SK-N-SH (cell line): ENCODE measurements at regions not wholly inside any gene's neighbourhood (a gene's known extent, or its start where the extent isn't known, plus 50 kb on each side); places are given as distances from the start of the nearest gene placed in this dataset.

Source experiments
- CTCF ChIA-PET: fragments of 300-600, 350-600 bp; formaldehyde crosslinking; extraction: SDS; loops from one replicate; lab custom pipeline; 2021; lab: Yijun Ruan, JAX
- POLR2A ChIA-PET: fragments of 350-600 bp; sonication (Branson Sonifier 250); formaldehyde crosslinking; extraction: SDS; loops from one replicate; lab custom pipeline; 2020; ENCODE audit warnings: antibody characterized with exemption, inconsistent platforms; lab: Yijun Ruan, JAX
- DNase-seq: peaks from one replicate; pipeline ENCODE4 v3.0.0; 2012
- H2AFZ ChIP-seq: fragments of 200-600 bp; sonication (generic); 2 replicates; pipeline ENCODE4 v1.8.1; 2016; ENCODE audit warnings: antibody characterized with exemption, mild to moderate bottlenecking, low read depth
- H3F3A ChIP-seq: fragments of 200-600 bp; sonication (generic); replicated peaks from 2 replicates; pipeline ENCODE3; 2016; ENCODE audit warnings: antibody characterized with exemption, mild to moderate bottlenecking; ENCODE audit not compliant: insufficient read depth
- H3K27ac ChIP-seq, 2 experiments: fragments of 200-500 bp in 1 of 2; fragments of 200-600 bp in 1 of 2; sonication (Bioruptor generic) in 1 of 2; sonication (generic), shearing (Covaris generic) in 1 of 2; 2 replicates each; pipeline versions ENCODE4 v1.5.1 to v1.6.1; 2014 to 2016; ENCODE audit warnings: low read depth in 2 of 2, inconsistent platforms in 1 of 2, low read length in 1 of 2, mild to moderate bottlenecking in 1 of 2, mixed read lengths in 1 of 2
- H3K27me3 ChIP-seq: fragments of 200-600 bp; sonication (generic), shearing (Covaris generic); 2 replicates; pipeline ENCODE4 v1.6.1; 2016; ENCODE audit warnings: mixed run types; ENCODE audit not compliant: insufficient read depth
- H3K36me3 ChIP-seq, 2 experiments: fragments of 200-500 bp in 1 of 2; fragments of 200-600 bp in 1 of 2; sonication (Bioruptor generic) in 1 of 2; sonication (generic) in 1 of 2; replicated peaks in 1 of 2; 2 replicates each; pipeline versions ENCODE3 to v1.5.1; 2014 to 2016; ENCODE audit warnings: low read length in 1 of 2, mild to moderate bottlenecking in 1 of 2; ENCODE audit not compliant: insufficient read depth in 2 of 2, control insufficient read depth in 1 of 2
- H3K4me1 ChIP-seq, 2 experiments: fragments of 200-500 bp in 1 of 2; fragments of 200-600 bp in 1 of 2; sonication (Bioruptor generic) in 1 of 2; sonication (generic), shearing (Covaris generic) in 1 of 2; 2 replicates each; pipeline versions ENCODE4 v1.5.1 to v1.6.1; 2014 to 2016; ENCODE audit warnings: low read depth in 1 of 2, low read length in 1 of 2, mixed run types in 1 of 2; ENCODE audit not compliant: insufficient read depth in 2 of 2, control insufficient read depth in 1 of 2
- H3K4me2 ChIP-seq: fragments of 200-600 bp; sonication (generic), shearing (Covaris generic); 2 replicates; pipeline ENCODE4 v1.6.1; 2017; ENCODE audit warnings: mixed run types
- H3K4me3 ChIP-seq, 2 experiments: fragments of 200-500 bp in 1 of 2; fragments of 200-600 bp in 1 of 2; sonication (Bioruptor generic) in 1 of 2; sonication (generic), shearing (Covaris generic) in 1 of 2; 2 replicates each; pipeline versions ENCODE4 v1.5.1 to v1.8.1; 2014 to 2016; ENCODE audit warnings: low read depth in 2 of 2, inconsistent platforms in 1 of 2, low read length in 1 of 2, mild to moderate bottlenecking in 1 of 2, mixed read lengths in 1 of 2, moderate library complexity in 1 of 2
- H3K79me2 ChIP-seq: fragments of 200-600 bp; sonication (generic); 2 replicates; pipeline ENCODE4 v1.8.1; 2017; ENCODE audit warnings: mild to moderate bottlenecking; ENCODE audit not compliant: insufficient read depth
- H3K9ac ChIP-seq: fragments of 200-600 bp; sonication (generic); 2 replicates; pipeline ENCODE4 v1.6.1; 2017; ENCODE audit warnings: mixed run types
- H3K9me2 ChIP-seq: fragments of 200-600 bp; sonication (generic); 2 replicates; pipeline ENCODE4 v1.6.1; 2017; ENCODE audit warnings: mixed run types
- H3K9me3 ChIP-seq: fragments of 200-600 bp; sonication (generic); 2 replicates; pipeline ENCODE4 v1.6.1; 2017; ENCODE audit warnings: mixed run types, mild to moderate bottlenecking, moderate library complexity
- H4K20me1 ChIP-seq: fragments of 200-600 bp; sonication (generic); 2 replicates; pipeline ENCODE4 v1.6.1; 2017; ENCODE audit warnings: mild to moderate bottlenecking, mixed run types; ENCODE audit not compliant: insufficient read depth
- EZH2phosphoT487 ChIP-seq: fragments of 200-600 bp; sonication (generic); IDR thresholded peaks from 2 replicates; pipeline ENCODE4 v1.6.1; 2017; ENCODE audit warnings: low read depth, mixed run types, mild to moderate bottlenecking, antibody characterized with exemption, moderate library complexity, borderline replicate concordance
- FOSL2 ChIP-seq: IDR thresholded peaks from 2 replicates; pipeline ENCODE4 v1.4.0; 2012; ENCODE audit warnings: low read depth, mild to moderate bottlenecking, moderate library complexity, borderline replicate concordance
- FOXJ3 ChIP-seq: sonication (generic); formaldehyde crosslinking; IDR thresholded peaks from 2 replicates; pipeline ENCODE4 v1.5.1; 2020; ENCODE audit warnings: mild to moderate bottlenecking, missing genetic modification reagents
- FOXM1 ChIP-seq: IDR thresholded peaks from 2 replicates; pipeline ENCODE4 v1.4.0; 2012; ENCODE audit warnings: low read depth, mild to moderate bottlenecking
- JUND ChIP-seq: IDR thresholded peaks from 2 replicates; pipeline ENCODE4 v1.4.0; 2012
- POLR2AphosphoS5 ChIP-seq: IDR thresholded peaks from 2 replicates; pipeline ENCODE4 v1.6.1; 2012; ENCODE audit warnings: low read depth, low read length
- RAD21 ChIP-seq: IDR thresholded peaks from 2 replicates; pipeline ENCODE4 v1.6.1; 2012; ENCODE audit warnings: mild to moderate bottlenecking, low read length
- RCOR1 ChIP-seq: fragments of 150-350 bp; IDR thresholded peaks from 2 replicates; pipeline ENCODE4 v1.6.1; 2017; ENCODE audit warnings: antibody characterized with exemption, low read length
- RFX5 ChIP-seq: IDR thresholded peaks from 2 replicates; pipeline ENCODE4 v1.6.1; 2012; ENCODE audit warnings: mild to moderate bottlenecking, improper control_type of control experiment, low read length
- TCF12 ChIP-seq: IDR thresholded peaks from 2 replicates; pipeline ENCODE4 v1.4.0; 2012
- TEAD4 ChIP-seq: IDR thresholded peaks from 2 replicates; pipeline ENCODE4 v1.4.0; 2012; ENCODE audit warnings: mild to moderate bottlenecking, borderline replicate concordance; ENCODE audit not compliant: insufficient read depth
- WGBS: methylation state at CpG from one replicate; pipeline ENCODE4 v1.1.6; 2017; ENCODE audit warnings: low lambda C conversion rate; 5-methylcytosine and 5-hydroxymethylcytosine counted together
- TF ChIP-seq, protein P1 (sequence below): IDR thresholded peaks from 2 replicates; pipeline ENCODE4 v1.4.0; 2012; ENCODE audit warnings: low read depth, borderline replicate concordance
- TF ChIP-seq, protein P2 (sequence below): IDR thresholded peaks from 2 replicates; pipeline ENCODE4 v1.6.1; 2012; ENCODE audit warnings: mild to moderate bottlenecking, low read depth, low read length, moderate library complexity
- TF ChIP-seq, protein P3 (sequence below): IDR thresholded peaks from 2 replicates; pipeline ENCODE4 v1.4.0; 2012; ENCODE audit warnings: low read depth
- TF ChIP-seq, protein P4 (sequence below): fragments of 150-350 bp; IDR thresholded peaks from 2 replicates; pipeline ENCODE4 v1.6.1; 2017; ENCODE audit warnings: antibody characterized with exemption, low read length, low read depth, borderline replicate concordance
- TF ChIP-seq, protein P5 (sequence below): IDR thresholded peaks from 2 replicates; pipeline ENCODE4; 2012

DNA sequence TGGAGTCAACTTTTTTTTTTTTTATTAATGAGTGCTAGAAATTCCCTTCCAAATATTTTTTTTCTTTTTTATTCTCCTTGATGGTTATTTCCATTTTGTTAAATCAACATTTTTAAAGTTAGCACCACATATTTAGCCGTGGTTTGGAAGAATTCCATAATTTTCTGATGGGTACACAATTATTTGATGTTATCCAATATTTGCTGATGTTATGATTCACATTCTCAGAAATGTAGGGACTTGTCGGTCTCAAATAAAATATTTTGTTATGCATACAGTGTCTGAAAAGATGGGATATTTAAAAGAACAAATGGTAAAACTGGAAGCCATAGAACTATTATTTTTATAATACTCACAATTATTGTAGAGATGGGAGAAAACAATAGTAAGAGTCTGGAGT lies 911.5 kb upstream of the GBE1 start:
- Histone ChIP-seq H3K4me2 (no peak overlapping the region), H3K36me3 (no peaks in the 10 kb centered on the region), H3K9ac (no peak overlapping the region), H3K27ac (no peak overlapping the region), H3K27me3 (no peaks in the 10 kb centered on the region), H3K4me1 (no peaks in the 10 kb centered on the region), H3K9me3 (no peaks in the 10 kb centered on the region), H3K9me2 (no peaks in the 10 kb centered on the region), H4K20me1 (no peaks in the 10 kb centered on the region), H3F3A (no peaks in the 10 kb centered on the region), H3K79me2 (no peaks in the 10 kb centered on the region), H3K4me3 (no peak overlapping the region), H2AFZ (no peak overlapping the region)
- DNase-seq, result no peak
- ChIA-PET POLR2A (no interaction called here), CTCF (no interaction called here)
- 3% methylated on average over 2 of the region's 2 CpGs for WGBS
- TF ChIP-seq, protein P1, sequence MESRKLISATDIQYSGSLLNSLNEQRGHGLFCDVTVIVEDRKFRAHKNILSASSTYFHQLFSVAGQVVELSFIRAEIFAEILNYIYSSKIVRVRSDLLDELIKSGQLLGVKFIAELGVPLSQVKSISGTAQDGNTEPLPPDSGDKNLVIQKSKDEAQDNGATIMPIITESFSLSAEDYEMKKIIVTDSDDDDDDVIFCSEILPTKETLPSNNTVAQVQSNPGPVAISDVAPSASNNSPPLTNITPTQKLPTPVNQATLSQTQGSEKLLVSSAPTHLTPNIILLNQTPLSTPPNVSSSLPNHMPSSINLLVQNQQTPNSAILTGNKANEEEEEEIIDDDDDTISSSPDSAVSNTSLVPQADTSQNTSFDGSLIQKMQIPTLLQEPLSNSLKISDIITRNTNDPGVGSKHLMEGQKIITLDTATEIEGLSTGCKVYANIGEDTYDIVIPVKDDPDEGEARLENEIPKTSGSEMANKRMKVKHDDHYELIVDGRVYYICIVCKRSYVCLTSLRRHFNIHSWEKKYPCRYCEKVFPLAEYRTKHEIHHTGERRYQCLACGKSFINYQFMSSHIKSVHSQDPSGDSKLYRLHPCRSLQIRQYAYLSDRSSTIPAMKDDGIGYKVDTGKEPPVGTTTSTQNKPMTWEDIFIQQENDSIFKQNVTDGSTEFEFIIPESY, result no peak
- TF ChIP-seq RFX5 (no peak), POLR2AphosphoS5 (no peak), JUND (no peak), RCOR1 (no peak), TEAD4 (no peak), EZH2phosphoT487 (no peak)
- TF ChIP-seq, protein P2, sequence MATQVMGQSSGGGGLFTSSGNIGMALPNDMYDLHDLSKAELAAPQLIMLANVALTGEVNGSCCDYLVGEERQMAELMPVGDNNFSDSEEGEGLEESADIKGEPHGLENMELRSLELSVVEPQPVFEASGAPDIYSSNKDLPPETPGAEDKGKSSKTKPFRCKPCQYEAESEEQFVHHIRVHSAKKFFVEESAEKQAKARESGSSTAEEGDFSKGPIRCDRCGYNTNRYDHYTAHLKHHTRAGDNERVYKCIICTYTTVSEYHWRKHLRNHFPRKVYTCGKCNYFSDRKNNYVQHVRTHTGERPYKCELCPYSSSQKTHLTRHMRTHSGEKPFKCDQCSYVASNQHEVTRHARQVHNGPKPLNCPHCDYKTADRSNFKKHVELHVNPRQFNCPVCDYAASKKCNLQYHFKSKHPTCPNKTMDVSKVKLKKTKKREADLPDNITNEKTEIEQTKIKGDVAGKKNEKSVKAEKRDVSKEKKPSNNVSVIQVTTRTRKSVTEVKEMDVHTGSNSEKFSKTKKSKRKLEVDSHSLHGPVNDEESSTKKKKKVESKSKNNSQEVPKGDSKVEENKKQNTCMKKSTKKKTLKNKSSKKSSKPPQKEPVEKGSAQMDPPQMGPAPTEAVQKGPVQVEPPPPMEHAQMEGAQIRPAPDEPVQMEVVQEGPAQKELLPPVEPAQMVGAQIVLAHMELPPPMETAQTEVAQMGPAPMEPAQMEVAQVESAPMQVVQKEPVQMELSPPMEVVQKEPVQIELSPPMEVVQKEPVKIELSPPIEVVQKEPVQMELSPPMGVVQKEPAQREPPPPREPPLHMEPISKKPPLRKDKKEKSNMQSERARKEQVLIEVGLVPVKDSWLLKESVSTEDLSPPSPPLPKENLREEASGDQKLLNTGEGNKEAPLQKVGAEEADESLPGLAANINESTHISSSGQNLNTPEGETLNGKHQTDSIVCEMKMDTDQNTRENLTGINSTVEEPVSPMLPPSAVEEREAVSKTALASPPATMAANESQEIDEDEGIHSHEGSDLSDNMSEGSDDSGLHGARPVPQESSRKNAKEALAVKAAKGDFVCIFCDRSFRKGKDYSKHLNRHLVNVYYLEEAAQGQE, result no peak
- TF ChIP-seq, protein P3, sequence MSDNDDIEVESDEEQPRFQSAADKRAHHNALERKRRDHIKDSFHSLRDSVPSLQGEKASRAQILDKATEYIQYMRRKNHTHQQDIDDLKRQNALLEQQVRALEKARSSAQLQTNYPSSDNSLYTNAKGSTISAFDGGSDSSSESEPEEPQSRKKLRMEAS, result no peak

DNA sequence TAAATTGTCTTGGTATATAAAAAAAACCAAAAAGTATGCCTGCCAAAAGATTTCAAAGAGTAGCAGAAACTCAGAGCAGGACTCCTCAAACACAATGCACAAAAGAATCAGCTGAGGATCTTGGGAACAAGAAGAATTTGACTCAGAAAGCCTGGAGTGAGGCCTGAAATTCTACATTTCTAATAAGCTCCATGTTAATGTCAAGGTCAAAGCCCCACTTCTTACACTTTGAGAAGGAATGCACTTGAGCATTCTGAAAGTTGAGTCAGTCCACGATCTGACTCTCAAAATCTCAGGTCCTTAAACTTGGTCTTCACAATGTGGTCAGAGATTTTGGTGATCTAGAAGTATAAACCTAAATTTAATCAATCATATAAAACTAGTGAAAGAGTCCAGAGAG lies 910.0 kb upstream of the GBE1 start:
- Histone ChIP-seq H4K20me1 (no peaks in the 10 kb centered on the region), H3K4me2 (no peak overlapping the region), H3K4me1 (no peaks in the 10 kb centered on the region), H3K9me3 (no peaks in the 10 kb centered on the region), H3K79me2 (no peaks in the 10 kb centered on the region), H3K27ac (no peak overlapping the region), H3K36me3 (no peaks in the 10 kb centered on the region), H2AFZ (no peak overlapping the region), H3K27me3 (no peaks in the 10 kb centered on the region), H3K9me2 (no peaks in the 10 kb centered on the region), H3F3A (no peaks in the 10 kb centered on the region), H3K4me3 (no peak overlapping the region), H3K9ac (no peak overlapping the region)
- no peak for DNase-seq
- TF ChIP-seq, protein P4, sequence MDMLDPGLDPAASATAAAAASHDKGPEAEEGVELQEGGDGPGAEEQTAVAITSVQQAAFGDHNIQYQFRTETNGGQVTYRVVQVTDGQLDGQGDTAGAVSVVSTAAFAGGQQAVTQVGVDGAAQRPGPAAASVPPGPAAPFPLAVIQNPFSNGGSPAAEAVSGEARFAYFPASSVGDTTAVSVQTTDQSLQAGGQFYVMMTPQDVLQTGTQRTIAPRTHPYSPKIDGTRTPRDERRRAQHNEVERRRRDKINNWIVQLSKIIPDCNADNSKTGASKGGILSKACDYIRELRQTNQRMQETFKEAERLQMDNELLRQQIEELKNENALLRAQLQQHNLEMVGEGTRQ, result no peak
- TF ChIP-seq, protein P2, result no peak
- TF ChIP-seq FOSL2 (no peak), TCF12 (no peak), FOXJ3 (CRISPR knock-in tag) (no peak), FOXM1 (no peak), RCOR1 (no peak), EZH2phosphoT487 (no peak), RAD21 (no peak)
- TF ChIP-seq, protein P5, sequence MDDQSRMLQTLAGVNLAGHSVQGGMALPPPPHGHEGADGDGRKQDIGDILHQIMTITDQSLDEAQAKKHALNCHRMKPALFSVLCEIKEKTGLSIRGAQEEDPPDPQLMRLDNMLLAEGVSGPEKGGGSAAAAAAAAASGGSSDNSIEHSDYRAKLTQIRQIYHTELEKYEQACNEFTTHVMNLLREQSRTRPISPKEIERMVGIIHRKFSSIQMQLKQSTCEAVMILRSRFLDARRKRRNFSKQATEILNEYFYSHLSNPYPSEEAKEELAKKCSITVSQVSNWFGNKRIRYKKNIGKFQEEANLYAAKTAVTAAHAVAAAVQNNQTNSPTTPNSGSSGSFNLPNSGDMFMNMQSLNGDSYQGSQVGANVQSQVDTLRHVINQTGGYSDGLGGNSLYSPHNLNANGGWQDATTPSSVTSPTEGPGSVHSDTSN, result no peak
- POLR2A ChIA-PET, result no interaction called here
- WGBS, result 0% methylated on average over 1 of the region's 1 CpG
- CTCF ChIA-PET, result no interaction called here
